Subcutaneous abdominal adipose tissue (tissue), 5 donors: ENCODE measurements at regions not wholly inside any gene's neighbourhood (a gene's known extent, or its start where the extent isn't known, plus 50 kb on each side); places are given as distances from the start of the nearest gene placed in this dataset.

Experiments used
- H3K27ac ChIP-seq: one replicate; pipeline ENCODE4 v1.7.0; 2013; ENCODE audit warnings: low read depth, mild to moderate bottlenecking, inconsistent platforms, low read length, moderate library complexity
- H3K27me3 ChIP-seq, 5 donors: one replicate each; pipeline ENCODE4 v1.7.0; 2013; ENCODE audit warnings: low read length in 5 of 5, inconsistent platforms in 1 of 5; ENCODE audit not compliant: control insufficient read depth in 5 of 5, insufficient read depth in 4 of 5
- H3K36me3 ChIP-seq, 5 donors: one replicate each; pipeline ENCODE4 v1.7.0; 2013; ENCODE audit warnings: low read length in 5 of 5; ENCODE audit not compliant: control insufficient read depth in 5 of 5, insufficient read depth in 5 of 5
- H3K4me1 ChIP-seq, 5 donors: one replicate each; pipeline ENCODE4 v1.7.0; 2013; ENCODE audit warnings: low read length in 5 of 5, mild to moderate bottlenecking in 3 of 5, moderate library complexity in 1 of 5; ENCODE audit not compliant: control insufficient read depth in 5 of 5, insufficient read depth in 5 of 5
- H3K4me3 ChIP-seq, 5 donors: one replicate each; pipeline ENCODE4 v1.7.0; 2013; ENCODE audit warnings: low read length in 5 of 5, low read depth in 1 of 5
- H3K9ac ChIP-seq, 5 donors: one replicate each; pipeline ENCODE4 v1.7.0; 2013; ENCODE audit warnings: low read length in 5 of 5, mild to moderate bottlenecking in 4 of 5, moderate library complexity in 3 of 5
- H3K9me3 ChIP-seq, 5 donors: one replicate each; pipeline ENCODE4 v1.7.0; 2013; ENCODE audit warnings: low read length in 5 of 5; ENCODE audit not compliant: control insufficient read depth in 5 of 5
- donor health status: healthy.
- donor health status: healthy.
- donor health status: healthy.
- donor health status: healthy.
- donor health status: healthy.

DNA sequence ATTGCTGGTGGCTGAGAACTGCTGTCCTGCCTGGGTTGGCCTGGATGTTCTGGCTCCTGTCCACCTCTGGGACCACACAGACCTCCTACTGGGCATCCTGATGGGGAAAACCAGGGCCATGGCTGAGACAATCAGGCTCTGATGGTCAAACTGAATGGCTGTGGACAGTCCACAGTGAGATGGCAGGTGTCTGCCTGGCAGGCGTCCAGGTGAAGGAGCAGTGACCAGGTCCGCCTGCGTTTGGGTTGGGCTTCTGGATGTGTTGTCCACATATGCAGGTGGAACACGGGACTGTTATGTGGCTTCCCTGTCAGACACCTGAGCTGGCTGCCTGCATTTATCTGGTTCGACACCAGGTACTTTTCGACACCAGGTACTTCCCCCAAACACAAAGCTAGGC lies 241.7 kb downstream of the BUB3 start:
- Histone ChIP-seq H3K36me3 (no peaks in the 10 kb centered on the region), H3K27ac (no peak overlapping the region), H3K9ac (no peak overlapping the region), H3K27me3 (peaks cover 0 to 5% (median 0%) of the 10 kb centered on the region in 5 donors), H3K4me1 (no peaks in the 10 kb centered on the region), H3K9me3 (peaks cover 0 to 3% (median 3%) of the 10 kb centered on the region in 5 donors), H3K4me3 (no peak overlapping the region)

DNA sequence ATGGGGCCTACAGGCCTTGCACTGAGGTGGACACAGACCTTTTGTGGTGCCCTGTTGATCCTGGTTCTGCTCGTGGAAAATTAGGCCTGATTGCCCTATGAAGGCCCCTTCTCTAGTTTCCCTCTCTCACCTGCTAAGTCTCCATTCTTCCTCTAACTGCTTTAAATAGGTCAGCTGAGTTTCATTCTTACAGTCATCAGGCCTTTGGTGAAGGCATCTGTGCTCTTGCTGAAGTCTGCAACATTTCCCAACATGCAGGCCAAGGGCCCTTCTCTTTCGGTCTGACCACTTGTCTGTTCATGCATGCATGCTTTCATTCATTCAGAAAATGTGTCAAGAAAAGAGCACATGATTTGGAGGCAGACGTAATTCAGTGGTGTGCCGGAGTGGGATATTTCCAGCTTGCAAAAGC lies 244.0 kb downstream of the BUB3 start:
- H3K4me3 ChIP-seq, result no peak overlapping the region
- no peak overlapping the region for H3K9ac ChIP-seq
- peaks cover 0 to 6% (median 3%) of the 10 kb centered on the region in 5 donors for H3K9me3 ChIP-seq
- H3K36me3 ChIP-seq, result no peaks in the 10 kb centered on the region
- peaks cover 0 to 3% (median 0%) of the 10 kb centered on the region in 5 donors for H3K27me3 ChIP-seq
- no peak overlapping the region for H3K27ac ChIP-seq
- H3K4me1 ChIP-seq, result no peaks in the 10 kb centered on the region

DNA sequence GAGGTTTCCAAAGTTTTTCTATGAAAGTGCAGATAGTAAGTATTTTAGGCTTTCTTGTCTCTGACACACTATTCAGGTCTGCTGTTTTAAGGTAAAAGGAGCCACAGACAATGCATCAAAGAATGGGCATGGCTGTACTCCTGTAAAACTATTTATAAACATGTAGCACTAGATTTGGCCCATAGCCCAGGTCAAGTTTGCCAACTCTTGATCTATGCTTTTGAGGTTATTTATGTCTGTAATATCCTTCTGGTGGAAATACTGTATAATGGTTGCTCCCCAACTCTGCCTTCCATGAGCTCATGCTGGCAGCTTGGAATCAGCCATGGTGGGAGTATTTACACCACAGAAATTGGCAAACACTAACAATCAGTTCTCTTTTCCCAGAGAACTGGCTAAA lies 244.6 kb downstream of the BUB3 start:
- no peaks in the 10 kb centered on the region for H3K4me1 ChIP-seq
- H3K27me3 ChIP-seq, result peaks cover 0 to 3% (median 0%) of the 10 kb centered on the region in 5 donors
- no peak overlapping the region for H3K27ac ChIP-seq
- peaks cover 0 to 11% (median 7%) of the 10 kb centered on the region in 5 donors for H3K9me3 ChIP-seq
- H3K36me3 ChIP-seq, result no peaks in the 10 kb centered on the region
- no peak overlapping the region for H3K9ac ChIP-seq
- H3K4me3 ChIP-seq, result no peak overlapping the region

DNA sequence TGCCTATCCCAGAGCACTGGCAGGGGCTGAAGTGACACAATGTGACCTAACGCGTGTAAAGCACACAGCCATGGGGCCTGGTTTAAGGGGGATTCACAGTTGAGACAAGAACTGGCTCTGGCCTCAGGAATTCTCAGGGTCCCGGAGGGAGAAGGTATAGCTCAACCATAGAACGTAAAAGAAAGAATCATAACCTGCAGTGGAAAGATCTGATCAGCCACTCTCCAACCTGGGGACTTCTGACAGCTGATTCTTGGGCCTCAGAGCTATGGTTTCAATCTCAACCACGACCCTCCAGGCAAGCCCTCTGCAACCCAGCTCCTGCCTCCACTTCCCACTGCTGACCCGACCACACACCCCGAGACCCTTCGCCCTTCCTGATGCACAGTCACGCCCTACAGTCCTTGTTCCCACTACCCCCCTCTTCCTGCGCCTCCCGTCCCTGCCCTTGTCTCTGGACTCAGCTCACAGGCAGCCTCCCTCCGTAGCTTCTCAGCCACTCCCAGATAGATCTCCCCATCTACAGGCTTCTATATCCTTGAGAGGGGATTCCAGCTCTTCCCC lies 245.2 kb downstream of the BUB3 start:
- H3K36me3 ChIP-seq, result no peaks in the 10 kb centered on the region
- H3K27ac ChIP-seq, result no peak overlapping the region
- no peaks in the 10 kb centered on the region for H3K27me3 ChIP-seq
- no peaks in the 10 kb centered on the region for H3K4me1 ChIP-seq
- H3K9me3 ChIP-seq, result peaks cover 0 to 16% (median 10%) of the 10 kb centered on the region in 5 donors
- no peak overlapping the region for H3K4me3 ChIP-seq
- H3K9ac ChIP-seq, result no peak overlapping the region

DNA sequence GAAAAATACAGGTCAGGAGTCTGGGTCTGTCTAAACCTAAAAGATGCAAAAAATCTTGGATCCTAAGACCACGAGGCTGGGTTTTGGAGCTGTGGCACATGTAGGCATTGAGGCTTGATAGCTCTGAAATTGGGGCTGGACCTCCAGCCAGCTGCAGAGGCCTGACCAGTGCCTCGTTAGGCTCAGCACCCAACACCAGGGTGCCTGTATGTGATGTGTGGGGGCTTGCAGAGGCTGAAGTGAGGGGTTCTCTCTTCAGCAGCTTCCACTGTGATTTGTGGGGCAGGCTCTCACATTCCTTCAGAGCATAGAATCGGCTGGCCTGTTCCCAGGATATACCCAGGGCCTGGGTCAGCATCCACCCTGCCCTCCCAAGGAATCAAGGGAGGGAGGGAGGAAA lies 247.8 kb downstream of the BUB3 start:
- Histone ChIP-seq H3K9me3 (peaks cover 0 to 29% (median 13%) of the 10 kb centered on the region in 5 donors), H3K27me3 (no peaks in the 10 kb centered on the region), H3K27ac (no peak overlapping the region), H3K36me3 (no peaks in the 10 kb centered on the region), H3K4me1 (no peaks in the 10 kb centered on the region), H3K4me3 (no peak overlapping the region), H3K9ac (no peak overlapping the region)

DNA sequence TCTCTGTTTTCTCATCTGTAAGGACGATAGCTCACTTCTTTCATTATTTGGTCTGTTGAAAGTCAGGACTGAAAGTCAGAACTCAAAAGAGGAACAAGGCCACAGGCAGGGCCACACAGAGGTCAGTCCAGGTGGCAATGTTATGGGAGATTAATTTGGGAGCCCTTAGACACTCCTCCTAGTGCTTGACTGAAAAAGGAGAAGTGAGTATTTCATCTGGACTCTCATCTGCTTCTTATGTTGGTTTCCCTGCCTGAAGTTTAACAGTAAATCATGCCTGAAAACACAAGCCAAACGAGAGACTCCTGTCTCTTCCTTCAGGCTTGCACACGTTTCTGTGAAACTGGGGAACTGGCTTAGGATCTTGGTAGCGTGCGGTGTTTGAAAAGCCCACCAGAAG lies 248.5 kb downstream of the BUB3 start:
- H3K4me3 ChIP-seq, result no peak overlapping the region
- no peak overlapping the region for H3K9ac ChIP-seq
- peaks cover 0 to 29% (median 13%) of the 10 kb centered on the region in 5 donors for H3K9me3 ChIP-seq
- no peaks in the 10 kb centered on the region for H3K36me3 ChIP-seq
- no peaks in the 10 kb centered on the region for H3K27me3 ChIP-seq
- no peaks in the 10 kb centered on the region for H3K4me1 ChIP-seq
- H3K27ac ChIP-seq, result no peak overlapping the region

DNA sequence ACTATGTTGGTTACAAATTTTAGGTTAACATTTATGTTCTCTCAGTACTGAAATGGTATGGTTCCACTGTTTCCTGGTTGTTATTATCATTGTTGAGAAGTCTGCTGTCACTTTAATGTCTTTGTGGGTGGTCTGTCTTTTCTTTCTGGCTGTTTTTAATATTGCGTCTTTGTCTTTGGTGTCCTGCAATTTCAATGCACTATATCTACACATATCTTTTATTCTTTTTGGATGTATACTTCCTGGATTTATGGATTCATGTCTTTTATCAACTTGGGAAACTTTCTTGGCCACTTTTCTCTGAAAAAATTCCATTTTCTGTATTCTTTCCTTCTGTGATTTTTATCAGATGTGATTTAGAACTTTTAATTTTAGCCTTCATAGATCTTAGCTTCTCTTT lies 250.2 kb downstream of the BUB3 start:
- Histone ChIP-seq H3K9me3 (peaks cover 0 to 29% (median 13%) of the 10 kb centered on the region in 5 donors), H3K36me3 (no peaks in the 10 kb centered on the region), H3K27me3 (no peaks in the 10 kb centered on the region), H3K4me1 (no peaks in the 10 kb centered on the region), H3K27ac (no peak overlapping the region), H3K4me3 (no peak overlapping the region), H3K9ac (no peak overlapping the region)

DNA sequence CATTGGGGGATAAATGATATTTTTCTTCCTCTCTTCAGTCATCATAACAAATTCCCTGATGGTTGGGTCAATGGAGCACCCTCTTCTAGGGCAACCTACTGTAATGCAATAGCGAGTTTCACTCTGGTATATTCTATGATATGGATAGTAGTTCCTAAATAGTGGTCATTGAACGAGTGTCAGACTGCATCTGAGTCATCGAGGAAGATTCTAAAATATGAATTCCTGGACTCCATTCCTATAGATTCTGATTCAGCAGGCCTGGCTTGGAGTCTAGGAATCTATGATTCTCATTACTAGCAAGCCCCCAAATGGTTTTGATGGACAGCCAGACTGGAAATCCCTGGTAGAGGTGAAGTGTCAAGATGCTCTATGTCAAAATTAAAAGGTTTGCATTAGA lies 254.5 kb downstream of the BUB3 start:
- H3K36me3 ChIP-seq, result no peaks in the 10 kb centered on the region
- peaks cover 0 to 21% (median 6%) of the 10 kb centered on the region in 5 donors for H3K9me3 ChIP-seq
- no peaks in the 10 kb centered on the region for H3K27me3 ChIP-seq
- no peak overlapping the region for H3K9ac ChIP-seq
- H3K4me3 ChIP-seq, result no peak overlapping the region
- no peak overlapping the region for H3K27ac ChIP-seq
- no peaks in the 10 kb centered on the region for H3K4me1 ChIP-seq

DNA sequence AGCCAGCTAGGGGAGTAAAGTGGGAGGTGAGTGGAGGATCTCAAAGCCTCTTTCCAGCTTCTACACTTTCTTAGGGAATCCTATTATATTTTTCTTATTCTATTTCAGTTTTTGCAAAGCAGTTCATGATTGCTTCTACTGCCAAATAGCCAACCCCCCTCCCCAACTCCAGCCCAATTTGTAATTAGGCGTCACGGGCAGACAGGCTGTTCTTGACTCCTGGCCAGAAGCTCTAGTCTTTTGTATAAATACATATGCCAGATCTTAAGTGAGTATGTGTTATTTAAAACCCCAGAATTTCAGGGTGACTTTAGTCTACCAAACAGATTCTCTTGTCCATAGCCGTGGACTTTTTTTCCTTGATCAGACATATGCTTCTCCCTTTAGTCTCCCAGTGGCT lies 255.2 kb downstream of the BUB3 start:
- no peak overlapping the region for H3K9ac ChIP-seq
- H3K9me3 ChIP-seq, result peaks cover 0 to 15% (median 2%) of the 10 kb centered on the region in 5 donors
- H3K36me3 ChIP-seq, result no peaks in the 10 kb centered on the region
- H3K4me1 ChIP-seq, result no peaks in the 10 kb centered on the region
- H3K4me3 ChIP-seq, result no peak overlapping the region
- H3K27ac ChIP-seq, result no peak overlapping the region
- H3K27me3 ChIP-seq, result no peaks in the 10 kb centered on the region

DNA sequence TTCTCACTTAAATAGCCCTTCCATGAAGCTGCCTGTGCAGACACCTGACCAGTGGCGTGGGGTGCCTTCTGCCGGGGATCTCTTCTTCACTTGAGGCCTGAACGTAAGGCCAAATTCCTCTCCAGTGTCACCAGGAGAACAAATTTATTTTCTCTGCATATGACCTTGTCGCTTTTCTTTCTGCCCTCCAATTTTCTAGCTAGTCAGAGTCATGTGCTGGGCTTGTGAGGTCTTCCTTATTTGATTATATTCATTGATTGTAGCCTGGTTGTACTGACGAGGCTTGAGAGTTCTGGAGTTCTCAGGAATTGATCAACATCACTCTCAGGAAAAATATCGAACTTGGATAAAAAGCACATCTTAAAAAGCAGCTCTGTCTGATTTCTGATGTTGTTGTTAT lies 255.7 kb downstream of the BUB3 start:
- no peaks in the 10 kb centered on the region for H3K27me3 ChIP-seq
- no peak overlapping the region for H3K27ac ChIP-seq
- peaks cover 0 to 11% (median 2%) of the 10 kb centered on the region in 5 donors for H3K9me3 ChIP-seq
- H3K4me3 ChIP-seq, result no peak overlapping the region
- no peak overlapping the region for H3K9ac ChIP-seq
- no peaks in the 10 kb centered on the region for H3K4me1 ChIP-seq
- H3K36me3 ChIP-seq, result no peaks in the 10 kb centered on the region
